Retinal pigment epithelial cell (primary cell): ENCODE measurements at regions not wholly inside any gene's neighbourhood (a gene's known extent, or its start where the extent isn't known, plus 50 kb on each side); places are given as distances from the start of the nearest gene placed in this dataset.

ENCODE experiments used
- DNase-seq: peaks from one replicate; pipeline ENCODE4 v3.0.0-alpha.2; 2010; ENCODE audit warnings: low read depth
- H3K4me3 ChIP-seq: 2 replicates; pipeline ENCODE4 v1.5.1; 2011; ENCODE audit warnings: mild to moderate bottlenecking, low read length, control low read depth, moderate library complexity
- CTCF ChIP-seq: conservative IDR thresholded peaks from 2 replicates; pipeline ENCODE4 v1.5.1; 2011; ENCODE audit warnings: low read depth, low read length, control low read depth, inconsistent platforms

GRCh38 chr1:208772891-208773290, 528.7 kb upstream of the PLXNA2 start:
- no peak for TF ChIP-seq CTCF
- H3K4me3 ChIP-seq = no peak overlapping the region
- DNase-seq = no peak

- DNase-seq = no peak
- TF ChIP-seq CTCF = no peak
- H3K4me3 ChIP-seq = no peak overlapping the region
Observed at GRCh38 chr1:208775841-208776240, 531.7 kb upstream of the PLXNA2 start.

GRCh38 chr1:208778417-208778816, 534.2 kb upstream of the PLXNA2 start:
- no peak for TF ChIP-seq CTCF
- no peak overlapping the region for H3K4me3 ChIP-seq
- no peak for DNase-seq

- no peak for DNase-seq
Observed at GRCh38 chr1:208781391-208782045, 537.3 kb upstream of the PLXNA2 start.

GRCh38 chr1:208782186-208782585, 538.0 kb upstream of the PLXNA2 start:
- TF ChIP-seq CTCF = no peak
- DNase-seq = no peak

More at GRCh38 chr1:208781391-208782045, 537.3 kb upstream of the PLXNA2 start:
- no peak for TF ChIP-seq CTCF
- no peak overlapping the region for H3K4me3 ChIP-seq

DNA sequence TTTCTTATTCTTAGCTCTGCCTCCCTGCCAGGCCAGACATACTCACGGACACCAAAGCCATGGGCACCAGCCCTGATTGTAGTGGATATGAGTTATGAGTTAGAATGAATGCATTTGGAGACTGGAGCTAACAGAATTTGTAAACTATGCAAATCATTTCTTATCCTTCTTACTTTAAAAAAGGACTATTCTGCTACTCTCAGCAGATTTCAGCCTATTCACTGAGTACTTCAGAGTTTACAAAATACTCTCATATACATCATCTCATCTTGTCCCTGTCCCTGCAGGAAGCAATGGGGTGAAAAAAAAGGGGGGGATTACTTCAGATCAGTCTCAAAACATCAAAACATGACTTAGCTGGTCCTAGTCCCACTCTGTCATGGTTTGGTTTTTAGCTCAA, 541.4 kb upstream of the PLXNA2 start:
- no peak for TF ChIP-seq CTCF
- no peak overlapping the region for H3K4me3 ChIP-seq
- no peak for DNase-seq

More at GRCh38 chr1:208782186-208782585, 538.0 kb upstream of the PLXNA2 start:
- H3K4me3 ChIP-seq = no peak overlapping the region

- TF ChIP-seq CTCF = no peak
- no peak for DNase-seq
- H3K4me3 ChIP-seq = no peak overlapping the region
Observed at GRCh38 chr1:208787219-208787618, 543.0 kb upstream of the PLXNA2 start.
